ENCODE measurements at regions not wholly inside any gene's neighbourhood (a gene's known extent, or its start where the extent isn't known, plus 50 kb on each side); places are given as distances from the start of the nearest gene placed in this dataset.

DNA sequence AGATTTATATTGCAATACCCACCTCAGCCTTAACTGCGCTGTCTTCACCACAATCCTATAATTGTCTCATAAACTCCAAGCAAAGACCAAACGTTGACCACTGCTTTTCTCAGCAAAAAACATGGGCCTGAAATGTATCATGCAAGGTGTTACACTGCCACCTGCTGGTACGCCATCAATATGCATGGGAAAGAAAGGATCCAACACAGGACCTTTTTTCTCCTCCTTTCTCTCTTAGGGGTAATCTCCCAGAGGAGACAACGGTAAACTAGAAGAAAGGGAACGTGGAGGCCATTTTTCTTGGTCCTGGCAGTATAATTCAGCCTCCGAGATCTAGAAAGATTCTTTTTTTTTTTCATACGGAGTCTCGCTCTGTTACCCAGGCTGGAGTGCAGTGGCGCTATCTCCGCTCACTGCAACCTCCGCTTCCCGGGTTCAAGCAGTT is 79.1 kb upstream of the MPP7 start (continued):
- TF ChIP-seq, protein P1, sequence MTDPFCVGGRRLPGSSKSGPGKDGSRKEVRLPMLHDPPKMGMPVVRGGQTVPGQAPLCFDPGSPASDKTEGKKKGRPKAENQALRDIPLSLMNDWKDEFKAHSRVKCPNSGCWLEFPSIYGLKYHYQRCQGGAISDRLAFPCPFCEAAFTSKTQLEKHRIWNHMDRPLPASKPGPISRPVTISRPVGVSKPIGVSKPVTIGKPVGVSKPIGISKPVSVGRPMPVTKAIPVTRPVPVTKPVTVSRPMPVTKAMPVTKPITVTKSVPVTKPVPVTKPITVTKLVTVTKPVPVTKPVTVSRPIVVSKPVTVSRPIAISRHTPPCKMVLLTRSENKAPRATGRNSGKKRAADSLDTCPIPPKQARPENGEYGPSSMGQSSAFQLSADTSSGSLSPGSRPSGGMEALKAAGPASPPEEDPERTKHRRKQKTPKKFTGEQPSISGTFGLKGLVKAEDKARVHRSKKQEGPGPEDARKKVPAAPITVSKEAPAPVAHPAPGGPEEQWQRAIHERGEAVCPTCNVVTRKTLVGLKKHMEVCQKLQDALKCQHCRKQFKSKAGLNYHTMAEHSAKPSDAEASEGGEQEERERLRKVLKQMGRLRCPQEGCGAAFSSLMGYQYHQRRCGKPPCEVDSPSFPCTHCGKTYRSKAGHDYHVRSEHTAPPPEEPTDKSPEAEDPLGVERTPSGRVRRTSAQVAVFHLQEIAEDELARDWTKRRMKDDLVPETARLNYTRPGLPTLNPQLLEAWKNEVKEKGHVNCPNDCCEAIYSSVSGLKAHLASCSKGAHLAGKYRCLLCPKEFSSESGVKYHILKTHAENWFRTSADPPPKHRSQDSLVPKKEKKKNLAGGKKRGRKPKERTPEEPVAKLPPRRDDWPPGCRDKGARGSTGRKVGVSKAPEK (CRISPR knock-in tag; IDR thresholded peaks at IDR 0.05; ENCODE audit: borderline replicate concordance): peak; percentile 42; the same call in 1 of the 2 replicates
- TF ChIP-seq SMC3 (IDR thresholded peaks at IDR 0.05; ENCODE audit: low read length) (peak; percentile 100), ZNF124 (CRISPR knock-in tag; IDR thresholded peaks at IDR 0.05) (peak; percentile 33; the same call in 1 of the 2 replicates), SAP130 (CRISPR knock-in tag; IDR thresholded peaks at IDR 0.05; ENCODE audit: low read depth) (peak; percentile 53), ZNF331 (CRISPR knock-in tag; IDR thresholded peaks at IDR 0.05) (peak; percentile 78; the same call in 1 of the 2 replicates), AHR (CRISPR knock-in tag; IDR thresholded peaks at IDR 0.05) (no peak), MXD4 (CRISPR knock-in tag; IDR thresholded peaks at IDR 0.05) (0 out of 2 replicates have a peak, but pooled peaks have one; percentile 13), ZSCAN9 (CRISPR knock-in tag; IDR thresholded peaks at IDR 0.05; ENCODE audit: borderline replicate concordance) (0 out of 2 replicates have a peak, but pooled peaks have one; percentile 34), LCORL (IDR thresholded peaks at IDR 0.05) (no peak), LCORL (CRISPR knock-in tag; IDR thresholded peaks at IDR 0.05) (no peak), MAFF (IDR thresholded peaks at IDR 0.05; ENCODE audit: low read depth, low read length) (peak; percentile 85), TEAD3 (CRISPR knock-in tag; optimal IDR thresholded peaks at IDR 0.05; ENCODE audit: borderline replicate concordance) (peak; percentile 21), ZNF337 (CRISPR knock-in tag; IDR thresholded peaks at IDR 0.05; ENCODE audit: borderline replicate concordance, low read depth) (0 out of 2 replicates have a peak, but pooled peaks have one; percentile 57), YEATS2 (CRISPR knock-in tag; IDR thresholded peaks at IDR 0.05; ENCODE audit: borderline replicate concordance) (peak; percentile 37; the same call in 1 of the 2 replicates), XRCC5 (optimal IDR thresholded peaks at IDR 0.05; ENCODE audit: low read length) (peak; percentile 69), ZNF512 (CRISPR knock-in tag; IDR thresholded peaks at IDR 0.05) (no peak), STAG1 (CRISPR knock-in tag; IDR thresholded peaks at IDR 0.05) (peak; percentile 98), IRF2 (CRISPR knock-in tag; IDR thresholded peaks at IDR 0.05) (peak; percentile 68; the same call in 1 of the 2 replicates), ZFY (CRISPR knock-in tag; IDR thresholded peaks at IDR 0.05) (peak; percentile 27; the same call in 1 of the 2 replicates), HOXA5 (CRISPR knock-in tag; IDR thresholded peaks at IDR 0.05) (peak; percentile 70; the same call in 1 of the 2 replicates), ZNF614 (CRISPR knock-in tag; IDR thresholded peaks at IDR 0.05; ENCODE audit: borderline replicate concordance) (peak; percentile 46; the same call in 1 of the 2 replicates)
- TF ChIP-seq, protein P2, sequence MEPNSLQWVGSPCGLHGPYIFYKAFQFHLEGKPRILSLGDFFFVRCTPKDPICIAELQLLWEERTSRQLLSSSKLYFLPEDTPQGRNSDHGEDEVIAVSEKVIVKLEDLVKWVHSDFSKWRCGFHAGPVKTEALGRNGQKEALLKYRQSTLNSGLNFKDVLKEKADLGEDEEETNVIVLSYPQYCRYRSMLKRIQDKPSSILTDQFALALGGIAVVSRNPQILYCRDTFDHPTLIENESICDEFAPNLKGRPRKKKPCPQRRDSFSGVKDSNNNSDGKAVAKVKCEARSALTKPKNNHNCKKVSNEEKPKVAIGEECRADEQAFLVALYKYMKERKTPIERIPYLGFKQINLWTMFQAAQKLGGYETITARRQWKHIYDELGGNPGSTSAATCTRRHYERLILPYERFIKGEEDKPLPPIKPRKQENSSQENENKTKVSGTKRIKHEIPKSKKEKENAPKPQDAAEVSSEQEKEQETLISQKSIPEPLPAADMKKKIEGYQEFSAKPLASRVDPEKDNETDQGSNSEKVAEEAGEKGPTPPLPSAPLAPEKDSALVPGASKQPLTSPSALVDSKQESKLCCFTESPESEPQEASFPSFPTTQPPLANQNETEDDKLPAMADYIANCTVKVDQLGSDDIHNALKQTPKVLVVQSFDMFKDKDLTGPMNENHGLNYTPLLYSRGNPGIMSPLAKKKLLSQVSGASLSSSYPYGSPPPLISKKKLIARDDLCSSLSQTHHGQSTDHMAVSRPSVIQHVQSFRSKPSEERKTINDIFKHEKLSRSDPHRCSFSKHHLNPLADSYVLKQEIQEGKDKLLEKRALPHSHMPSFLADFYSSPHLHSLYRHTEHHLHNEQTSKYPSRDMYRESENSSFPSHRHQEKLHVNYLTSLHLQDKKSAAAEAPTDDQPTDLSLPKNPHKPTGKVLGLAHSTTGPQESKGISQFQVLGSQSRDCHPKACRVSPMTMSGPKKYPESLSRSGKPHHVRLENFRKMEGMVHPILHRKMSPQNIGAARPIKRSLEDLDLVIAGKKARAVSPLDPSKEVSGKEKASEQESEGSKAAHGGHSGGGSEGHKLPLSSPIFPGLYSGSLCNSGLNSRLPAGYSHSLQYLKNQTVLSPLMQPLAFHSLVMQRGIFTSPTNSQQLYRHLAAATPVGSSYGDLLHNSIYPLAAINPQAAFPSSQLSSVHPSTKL (CRISPR knock-in tag; IDR thresholded peaks at IDR 0.05): peak; percentile 37; the same call in 1 of the 2 replicates
- TF ChIP-seq, protein P3, sequence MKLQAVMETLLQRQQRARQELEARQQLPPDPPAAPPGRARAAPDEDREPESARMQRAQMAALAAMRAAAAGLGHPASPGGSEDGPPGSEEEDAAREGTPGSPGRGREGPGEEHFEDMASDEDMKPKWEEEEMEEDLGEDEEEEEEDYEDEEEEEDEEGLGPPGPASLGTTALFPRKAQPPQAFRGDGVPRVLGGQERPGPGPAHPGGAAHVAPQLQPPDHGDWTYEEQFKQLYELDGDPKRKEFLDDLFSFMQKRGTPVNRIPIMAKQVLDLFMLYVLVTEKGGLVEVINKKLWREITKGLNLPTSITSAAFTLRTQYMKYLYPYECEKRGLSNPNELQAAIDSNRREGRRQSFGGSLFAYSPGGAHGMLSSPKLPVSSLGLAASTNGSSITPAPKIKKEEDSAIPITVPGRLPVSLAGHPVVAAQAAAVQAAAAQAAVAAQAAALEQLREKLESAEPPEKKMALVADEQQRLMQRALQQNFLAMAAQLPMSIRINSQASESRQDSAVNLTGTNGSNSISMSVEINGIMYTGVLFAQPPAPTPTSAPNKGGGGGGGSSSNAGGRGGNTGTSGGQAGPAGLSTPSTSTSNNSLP (IDR thresholded peaks at IDR 0.05; ENCODE audit: low read depth, low read length): peak; percentile 87

Data from HepG2 (cell line).